ENCODE measurements at regions not wholly inside any gene's neighbourhood (a gene's known extent, or its start where the extent isn't known, plus 50 kb on each side); places are given as distances from the start of the nearest gene placed in this dataset.

DNA sequence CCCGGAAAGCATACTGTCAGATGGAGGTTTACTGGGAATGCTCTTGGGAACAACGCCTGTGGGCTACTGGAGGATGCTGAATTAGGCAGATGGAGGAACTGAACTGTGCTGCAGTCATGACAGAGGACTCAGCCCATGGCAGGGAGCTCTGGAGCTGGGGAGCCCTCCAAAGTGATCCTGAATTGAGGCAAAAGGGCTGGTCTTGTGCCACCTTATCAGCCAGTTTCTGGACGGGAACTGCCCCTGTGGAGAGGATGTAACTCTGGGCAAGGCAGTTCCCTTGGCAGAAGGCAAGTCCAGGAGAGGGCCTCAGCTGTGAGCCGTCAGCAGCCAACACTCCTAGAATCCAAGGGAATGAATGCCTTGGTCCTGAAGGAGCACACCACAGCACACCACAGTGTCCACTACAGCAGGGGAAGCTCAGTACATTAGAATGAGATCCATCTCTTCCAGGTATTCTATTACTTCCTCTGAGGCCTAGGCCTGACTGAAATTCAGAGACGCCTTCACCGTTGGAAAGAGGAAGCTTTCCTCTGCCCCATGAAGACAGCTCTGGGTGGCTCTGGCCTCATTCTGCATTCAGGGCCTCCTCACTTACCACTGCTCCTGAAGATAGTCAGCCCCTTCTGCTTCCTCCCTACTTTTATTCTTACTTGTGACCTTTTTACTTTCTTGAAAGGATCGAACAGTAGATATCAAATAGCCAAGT is 139.6 kb upstream of the GPR26 start:
- H3K4me1 ChIP-seq (ENCODE audit: control insufficient read depth, insufficient read depth, low read depth, low read length) = no peaks in the 10 kb centered on the region

DNA sequence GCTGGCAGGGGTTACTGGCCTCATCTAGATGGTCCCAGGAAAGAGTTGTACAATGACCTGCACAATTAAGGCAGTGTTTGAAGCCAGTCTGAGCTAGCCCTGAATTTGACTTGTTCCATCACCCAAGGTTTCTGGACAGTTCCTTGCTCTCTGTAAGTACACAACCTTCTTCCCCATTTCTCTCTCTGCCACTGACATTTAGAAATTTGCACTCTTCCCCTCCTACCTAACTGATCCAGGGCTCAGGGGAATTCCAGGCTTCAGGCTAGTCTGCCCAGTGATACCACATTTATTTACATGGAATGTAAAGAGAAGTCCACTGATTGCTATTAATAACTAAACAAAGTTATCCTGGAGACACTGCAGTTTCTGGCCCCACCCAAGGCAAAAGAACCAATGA is 139.0 kb upstream of the GPR26 start:
- Histone ChIP-seq H4K8ac (ENCODE audit: low read length) (no peak overlapping the region), H3K4me1 (ENCODE audit: control insufficient read depth, insufficient read depth, low read depth, low read length) (no peaks in the 10 kb centered on the region), H2BK15ac (ENCODE audit: low read depth, poor library complexity, severe bottlenecking) (no peak overlapping the region), H3K9ac (ENCODE audit: low read length) (no peak overlapping the region), H3K14ac (ENCODE audit: low read length in 2 of 2) (no peak overlapping the region), H3K27me3 (ENCODE audit: control insufficient read depth in 1 of 2, insufficient read depth in 1 of 2, low read length in 2 of 2) (no peaks in the 10 kb centered on the region), H2AFZ (ENCODE audit: low read depth, low read length) (no peak overlapping the region), H2BK120ac (ENCODE audit: low read depth, low read length) (no peak overlapping the region), H3K27ac (ENCODE audit: low read length, poor library complexity, severe bottlenecking) (no peak overlapping the region), H3K4me3 (ENCODE audit: insufficient read depth in 1 of 2, low read depth in 1 of 2, low read length in 2 of 2) (no peak overlapping the region), H3K4me2 (ENCODE audit: low read length, poor library complexity, severe bottlenecking) (no peak overlapping the region), H3K36me3 (ENCODE audit: control insufficient read depth in 1 of 2, insufficient read depth in 2 of 2, low read depth in 1 of 2, low read length in 2 of 2) (no peaks in the 10 kb centered on the region), H2BK12ac (ENCODE audit: low read length in 2 of 2) (no peak overlapping the region), H3K9me3 (ENCODE audit: control insufficient read depth, low read length) (no peaks in the 10 kb centered on the region), H2AK5ac (ENCODE audit: low read length, severe bottlenecking) (no peak overlapping the region), H3K79me1 (replicated peaks; ENCODE audit: low read length, poor library complexity, severe bottlenecking) (no peaks in the 10 kb centered on the region), H4K91ac (ENCODE audit: low read length) (no peak overlapping the region), H3K18ac (ENCODE audit: low read depth in 1 of 2, low read length in 2 of 2) (no peak overlapping the region), H3K4ac (ENCODE audit: low read depth in 1 of 2, low read length in 2 of 2) (no peak overlapping the region), H2BK5ac (ENCODE audit: low read depth, low read length, poor library complexity, severe bottlenecking) (no peak overlapping the region), H3K23ac (ENCODE audit: low read length in 2 of 2) (no peak overlapping the region)
- DNase-seq = no peak

More for the DNA sequence above, 139.6 kb upstream of the GPR26 start:
- H2BK12ac ChIP-seq (ENCODE audit: low read length in 2 of 2) = no peak overlapping the region
- no peak overlapping the region for H3K9ac ChIP-seq (ENCODE audit: low read length)
- WGBS = 66% methylated on average over 7 of the region's 7 CpGs
- DNase-seq = no peak
- H3K14ac ChIP-seq (ENCODE audit: low read length in 2 of 2) = no peak overlapping the region
- no peaks in the 10 kb centered on the region for H3K36me3 ChIP-seq (ENCODE audit: control insufficient read depth in 1 of 2, insufficient read depth in 2 of 2, low read depth in 1 of 2, low read length in 2 of 2)
- H3K18ac ChIP-seq (ENCODE audit: low read depth in 1 of 2, low read length in 2 of 2) = no peak overlapping the region
- no peak overlapping the region for H2BK5ac ChIP-seq (ENCODE audit: low read depth, low read length, poor library complexity, severe bottlenecking)
- no peaks in the 10 kb centered on the region for H3K79me1 ChIP-seq (replicated peaks; ENCODE audit: low read length, poor library complexity, severe bottlenecking)
- H3K27ac ChIP-seq (ENCODE audit: low read length, poor library complexity, severe bottlenecking) = no peak overlapping the region
- no peak overlapping the region for H3K4me3 ChIP-seq (ENCODE audit: insufficient read depth in 1 of 2, low read depth in 1 of 2, low read length in 2 of 2)
- no peak overlapping the region for H3K4me2 ChIP-seq (ENCODE audit: low read length, poor library complexity, severe bottlenecking)
- H2AK5ac ChIP-seq (ENCODE audit: low read length, severe bottlenecking) = no peak overlapping the region
- H3K23ac ChIP-seq (ENCODE audit: low read length in 2 of 2) = no peak overlapping the region
- H4K91ac ChIP-seq (ENCODE audit: low read length) = no peak overlapping the region
- H2BK15ac ChIP-seq (ENCODE audit: low read depth, poor library complexity, severe bottlenecking) = no peak overlapping the region
- no peak overlapping the region for H4K8ac ChIP-seq (ENCODE audit: low read length)
- no peak overlapping the region for H2BK120ac ChIP-seq (ENCODE audit: low read depth, low read length)
- H3K9me3 ChIP-seq (ENCODE audit: control insufficient read depth, low read length) = no peaks in the 10 kb centered on the region
- H2AFZ ChIP-seq (ENCODE audit: low read depth, low read length) = no peak overlapping the region
- H3K4ac ChIP-seq (ENCODE audit: low read depth in 1 of 2, low read length in 2 of 2) = no peak overlapping the region
- no peaks in the 10 kb centered on the region for H3K27me3 ChIP-seq (ENCODE audit: control insufficient read depth in 1 of 2, insufficient read depth in 1 of 2, low read length in 2 of 2)

- no peak overlapping the region for H2BK15ac ChIP-seq (ENCODE audit: low read depth, poor library complexity, severe bottlenecking)
- H3K23ac ChIP-seq (ENCODE audit: low read length in 2 of 2) = no peak overlapping the region
- H2BK12ac ChIP-seq (ENCODE audit: low read length in 2 of 2) = no peak overlapping the region
- no peak overlapping the region for H2BK5ac ChIP-seq (ENCODE audit: low read depth, low read length, poor library complexity, severe bottlenecking)
- no peak for DNase-seq
- no peak overlapping the region for H2AK5ac ChIP-seq (ENCODE audit: low read length, severe bottlenecking)
- no peak overlapping the region for H3K27ac ChIP-seq (ENCODE audit: low read length, poor library complexity, severe bottlenecking)
- no peaks in the 10 kb centered on the region for H3K79me1 ChIP-seq (replicated peaks; ENCODE audit: low read length, poor library complexity, severe bottlenecking)
- H3K36me3 ChIP-seq (ENCODE audit: control insufficient read depth in 1 of 2, insufficient read depth in 2 of 2, low read depth in 1 of 2, low read length in 2 of 2) = no peaks in the 10 kb centered on the region
- no peak overlapping the region for H2AFZ ChIP-seq (ENCODE audit: low read depth, low read length)
- WGBS = 67% methylated on average over 10 of the region's 10 CpGs
- H3K18ac ChIP-seq (ENCODE audit: low read depth in 1 of 2, low read length in 2 of 2) = no peak overlapping the region
- H2BK120ac ChIP-seq (ENCODE audit: low read depth, low read length) = no peak overlapping the region
- no peak overlapping the region for H3K4me3 ChIP-seq (ENCODE audit: insufficient read depth in 1 of 2, low read depth in 1 of 2, low read length in 2 of 2)
- H3K14ac ChIP-seq (ENCODE audit: low read length in 2 of 2) = no peak overlapping the region
- H4K91ac ChIP-seq (ENCODE audit: low read length) = no peak overlapping the region
- no peaks in the 10 kb centered on the region for H3K4me1 ChIP-seq (ENCODE audit: control insufficient read depth, insufficient read depth, low read depth, low read length)
- no peak overlapping the region for H3K4me2 ChIP-seq (ENCODE audit: low read length, poor library complexity, severe bottlenecking)
- no peaks in the 10 kb centered on the region for H3K27me3 ChIP-seq (ENCODE audit: control insufficient read depth in 1 of 2, insufficient read depth in 1 of 2, low read length in 2 of 2)
- H3K4ac ChIP-seq (ENCODE audit: low read depth in 1 of 2, low read length in 2 of 2) = no peak overlapping the region
- H3K9ac ChIP-seq (ENCODE audit: low read length) = no peak overlapping the region
- no peak overlapping the region for H4K8ac ChIP-seq (ENCODE audit: low read length)
- peaks cover 3% of the 10 kb centered on the region for H3K9me3 ChIP-seq (ENCODE audit: control insufficient read depth, low read length)
Measured at GRCh38 chr10:123529146-123529760, 136.9 kb upstream of the GPR26 start.

DNA sequence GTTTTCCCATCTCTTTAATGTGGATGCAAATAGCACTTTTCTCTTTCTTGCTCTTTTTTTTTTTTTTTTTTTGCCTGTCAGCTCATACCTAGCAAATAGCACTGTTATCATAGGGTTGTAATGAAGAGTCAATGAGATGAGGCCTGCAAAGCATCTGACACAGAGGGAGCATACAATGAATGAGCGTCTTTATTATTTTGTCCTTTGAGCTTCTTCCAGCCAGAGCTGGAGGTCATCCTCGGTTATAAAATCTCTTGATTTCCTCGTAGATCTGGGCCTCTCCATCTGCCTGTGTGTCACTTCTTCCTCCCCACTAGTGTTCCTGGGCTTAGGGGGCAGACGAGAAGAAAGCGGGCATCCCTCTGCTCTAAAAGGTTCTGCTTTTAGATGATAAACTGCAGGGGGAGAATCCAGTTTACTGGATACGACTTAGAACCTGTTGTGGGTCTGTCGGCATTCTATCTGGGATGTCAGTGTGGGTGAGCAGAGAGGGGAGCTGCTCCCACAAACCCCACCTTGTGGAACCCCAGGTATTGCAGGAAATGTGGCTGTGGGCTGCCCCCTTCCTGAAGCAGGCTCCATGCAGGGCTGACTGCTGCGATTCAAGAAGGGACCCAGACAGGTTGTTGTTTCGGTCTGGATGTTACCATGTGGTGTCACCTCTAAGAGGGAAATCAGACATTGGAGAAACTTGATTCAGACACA is 135.8 kb upstream of the GPR26 start:
- Histone ChIP-seq H4K8ac (ENCODE audit: low read length) (no peak overlapping the region), H3K9me3 (ENCODE audit: control insufficient read depth, low read length) (peaks cover 3% of the 10 kb centered on the region), H2AK5ac (ENCODE audit: low read length, severe bottlenecking) (no peak overlapping the region), H3K36me3 (ENCODE audit: control insufficient read depth in 1 of 2, insufficient read depth in 2 of 2, low read depth in 1 of 2, low read length in 2 of 2) (no peaks in the 10 kb centered on the region), H4K91ac (ENCODE audit: low read length) (no peak overlapping the region), H3K27ac (ENCODE audit: low read length, poor library complexity, severe bottlenecking) (no peak overlapping the region), H3K9ac (ENCODE audit: low read length) (no peak overlapping the region), H2AFZ (ENCODE audit: low read depth, low read length) (no peak overlapping the region), H2BK12ac (ENCODE audit: low read length in 2 of 2) (no peak overlapping the region), H2BK120ac (ENCODE audit: low read depth, low read length) (no peak overlapping the region), H3K4me3 (ENCODE audit: insufficient read depth in 1 of 2, low read depth in 1 of 2, low read length in 2 of 2) (no peak overlapping the region), H3K4me2 (ENCODE audit: low read length, poor library complexity, severe bottlenecking) (no peak overlapping the region), H2BK15ac (ENCODE audit: low read depth, poor library complexity, severe bottlenecking) (no peak overlapping the region), H3K27me3 (ENCODE audit: control insufficient read depth in 1 of 2, insufficient read depth in 1 of 2, low read length in 2 of 2) (peaks cover 0 to under 1% of the 10 kb centered on the region in 2 experiments), H3K23ac (ENCODE audit: low read length in 2 of 2) (no peak overlapping the region), H3K79me1 (replicated peaks; ENCODE audit: low read length, poor library complexity, severe bottlenecking) (no peaks in the 10 kb centered on the region), H3K14ac (ENCODE audit: low read length in 2 of 2) (no peak overlapping the region), H3K4me1 (ENCODE audit: control insufficient read depth, insufficient read depth, low read depth, low read length) (no peaks in the 10 kb centered on the region), H2BK5ac (ENCODE audit: low read depth, low read length, poor library complexity, severe bottlenecking) (no peak overlapping the region), H3K18ac (ENCODE audit: low read depth in 1 of 2, low read length in 2 of 2) (no peak overlapping the region), H3K4ac (ENCODE audit: low read depth in 1 of 2, low read length in 2 of 2) (no peak overlapping the region)
- DNase-seq = no peak
- WGBS = 78% methylated on average over 9 of the region's 9 CpGs

All from mesenchymal stem cell (in vitro differentiated cells and primary cell).